ENCODE measurements at regions not wholly inside any gene's neighbourhood (a gene's known extent, or its start where the extent isn't known, plus 50 kb on each side); places are given as distances from the start of the nearest gene placed in this dataset.
A peak's percentile ranks its signal among the peaks of the same experiment; 100 is the strongest.

- intact Hi-C loops (cut with DNase I): loop anchor here in 1 of 10 donors (10.0 kb wide), 1 partner anchor 54 kb away; no protein-coding TSS in a partner anchor
- no peaks in the 10 kb centered on the region for H3K9me3 ChIP-seq
- no peak for ATAC-seq
- DNase-seq: no peak
- no peak overlapping the region for H3K4me3 ChIP-seq
- 76 to 90% (median 77%) methylated on average over 1 of the region's 1 CpG for WGBS, 4 donors
- H3K4me1 ChIP-seq: peaks cover under 1 to 78% (median 48%) of the 10 kb centered on the region in 12 donors
- H3K36me3 ChIP-seq: no peaks in the 10 kb centered on the region
- TF ChIP-seq POLR2A (IDR thresholded peaks at IDR 0.05): no peak
- no peak for TF ChIP-seq CTCF (IDR thresholded peaks at IDR 0.05)
- no peaks in the 10 kb centered on the region for H3K27me3 ChIP-seq
- H3K27ac ChIP-seq: peak overlapping the region in 2 of 12 donors; percentile 79 to 90
Observed at GRCh38 chr1:39110882-39111281, 84.7 kb downstream of the NDUFS5 start.

GRCh38 chr1:39113109-39113743 lies 87.1 kb downstream of the NDUFS5 start:
- no peak for ATAC-seq
- intact Hi-C loops (cut with DNase I): loop anchor here in 1 of 10 donors (10.0 kb wide), 1 partner anchor 52 kb away; no protein-coding TSS in a partner anchor
- 62 to 78% (median 69%) methylated on average over 2 of the region's 2 CpGs for WGBS, 4 donors
- TF ChIP-seq POLR2A (IDR thresholded peaks at IDR 0.05) (no peak), CTCF (IDR thresholded peaks at IDR 0.05) (no peak)
- no peak for DNase-seq
- Histone ChIP-seq H3K4me1 (peaks cover 0 to 77% (median 46%) of the 10 kb centered on the region in 12 donors), H3K9me3 (no peaks in the 10 kb centered on the region), H3K36me3 (no peaks in the 10 kb centered on the region), H3K27me3 (no peaks in the 10 kb centered on the region), H3K4me3 (no peak overlapping the region), H3K27ac (peak overlapping the region in 1 of 12 donors; percentile 90)

- WGBS, 4 donors: 69 to 70% (median 70%) methylated on average over 4 of the region's 4 CpGs
- intact Hi-C loops (cut with DNase I): loop anchor here in 1 of 10 donors (10.0 kb wide), 1 partner anchor 49 kb away; no protein-coding TSS in a partner anchor
- ATAC-seq: peak in 1 of 4 donors; percentile 7
- Histone ChIP-seq H3K4me3 (no peak overlapping the region), H3K27me3 (no peaks in the 10 kb centered on the region), H3K9me3 (no peaks in the 10 kb centered on the region), H3K36me3 (peaks cover 0 to 7% (median 0%) of the 10 kb centered on the region in 9 donors), H3K4me1 (peaks cover 0 to 58% (median 31%) of the 10 kb centered on the region in 12 donors), H3K27ac (no peak overlapping the region)
- DNase-seq: no peak
- TF ChIP-seq POLR2A (IDR thresholded peaks at IDR 0.05) (no peak), CTCF (IDR thresholded peaks at IDR 0.05) (no peak)
Observed at GRCh38 chr1:39115271-39116110, 89.0 kb upstream of the MACF1 start.

GRCh38 chr1:39116116-39116607 lies 88.3 kb upstream of the MACF1 start:
- TF ChIP-seq POLR2A (IDR thresholded peaks at IDR 0.05) (no peak), CTCF (IDR thresholded peaks at IDR 0.05) (no peak)
- 75 to 81% (median 80%) methylated on average over 3 of the region's 3 CpGs for WGBS, 4 donors
- no peak overlapping the region for H3K4me3 ChIP-seq
- H3K27ac ChIP-seq: no peak overlapping the region
- ATAC-seq: no peak
- intact Hi-C loops (cut with DNase I): loop anchor here in 1 of 10 donors (10.0 kb wide), 1 partner anchor 49 kb away; no protein-coding TSS in a partner anchor
- peaks cover 0 to 7% (median 0%) of the 10 kb centered on the region in 9 donors for H3K36me3 ChIP-seq
- H3K9me3 ChIP-seq: no peaks in the 10 kb centered on the region
- peaks cover 0 to 51% (median 28%) of the 10 kb centered on the region in 12 donors for H3K4me1 ChIP-seq
- H3K27me3 ChIP-seq: no peaks in the 10 kb centered on the region
- DNase-seq: no peak
